GM21723 (cell line): ENCODE measurements at regions not wholly inside any gene's neighbourhood (a gene's known extent, or its start where the extent isn't known, plus 50 kb on each side); places are given as distances from the start of the nearest gene placed in this dataset.
A peak's percentile ranks its signal among the peaks of the same experiment; 100 is the strongest.

Source experiments
- ATAC-seq: cut with Tn5 transposase; IDR thresholded peaks from one replicate; pipeline ENCODE4 v1.9.1; 2021; ENCODE audit warnings: mild to moderate bottlenecking, moderate library complexity; ENCODE audit not compliant: unreplicated experiment

- no peak for ATAC-seq
These were observed 776.0 kb downstream of the DACH1 start for GRCh38 chr13:71090990-71091389.

- ATAC-seq = no peak
These were observed 777.9 kb downstream of the DACH1 start for GRCh38 chr13:71089056-71089455.

GRCh38 chr13:71087432-71087831 lies 779.6 kb downstream of the DACH1 start:
- ATAC-seq = no peak

- ATAC-seq = no peak
These were observed 780.0 kb downstream of the DACH1 start for GRCh38 chr13:71087006-71087405.

GRCh38 chr13:71082631-71083030 lies 784.4 kb downstream of the DACH1 start:
- no peak for ATAC-seq

- no peak for ATAC-seq
These were observed 787.4 kb downstream of the DACH1 start for GRCh38 chr13:71079638-71080037.

GRCh38 chr13:71068041-71068440 lies 799.0 kb downstream of the DACH1 start:
- ATAC-seq = no peak

GRCh38 chr13:71067165-71067815 lies 799.7 kb downstream of the DACH1 start:
- no peak for ATAC-seq

GRCh38 chr13:71056581-71056980 lies 810.4 kb downstream of the DACH1 start:
- no peak for ATAC-seq

- no peak for ATAC-seq
These were observed 811.4 kb downstream of the DACH1 start for GRCh38 chr13:71055644-71056043.

GRCh38 chr13:71055047-71055446 lies 812.0 kb downstream of the DACH1 start:
- no peak for ATAC-seq

GRCh38 chr13:71054358-71054757 lies 812.6 kb downstream of the DACH1 start:
- peak; percentile 80 for ATAC-seq

GRCh38 chr13:71051573-71051972 lies 815.4 kb downstream of the DACH1 start:
- no peak for ATAC-seq

- ATAC-seq = no peak
These were observed 820.5 kb downstream of the DACH1 start for GRCh38 chr13:71046360-71047079.

GRCh38 chr13:71045101-71045500 lies 821.9 kb downstream of the DACH1 start:
- no peak for ATAC-seq

GRCh38 chr13:71039440-71039839 lies 827.6 kb downstream of the DACH1 start:
- ATAC-seq = no peak

- no peak for ATAC-seq
These were observed 833.0 kb downstream of the DACH1 start for GRCh38 chr13:71034018-71034417.

- no peak for ATAC-seq
These were observed 834.0 kb downstream of the DACH1 start for GRCh38 chr13:71033026-71033425.

- no peak for ATAC-seq
These were observed 836.2 kb downstream of the DACH1 start for GRCh38 chr13:71030784-71031183.

- no peak for ATAC-seq
These were observed 838.1 kb downstream of the DACH1 start for GRCh38 chr13:71028884-71029283.

- ATAC-seq = no peak
These were observed 845.1 kb downstream of the DACH1 start for GRCh38 chr13:71021825-71022422.

- ATAC-seq = no peak
These were observed 848.0 kb downstream of the DACH1 start for GRCh38 chr13:71018995-71019394.
